HCT116 (cell line): ENCODE measurements at regions not wholly inside any gene's neighbourhood (a gene's known extent, or its start where the extent isn't known, plus 50 kb on each side); places are given as distances from the start of the nearest gene placed in this dataset.

Experiments used
- ATAC-seq: fragments of 200-7000 bp; cut with Tn5 transposase; 2 replicates; pipeline ENCODE4 v1.9.1; 2020; ENCODE audit warnings: mild to moderate bottlenecking, moderate library complexity
- BruUV-seq: library from RNA; stranded (reverse); fragments of 400-500 nt; replicated peaks from 2 replicates; lab custom pipeline; 2021; lab: Mats Ljungman, UMichigan
- CTCF ChIA-PET: fragments of 300-600 bp; sonication (Branson Sonifier 250); formaldehyde crosslinking; loops from one replicate; lab custom pipeline; 2021; ENCODE audit warnings: antibody characterized with exemption; lab: Charles Lee
- POLR2A ChIA-PET: fragments of 300-600, 350-600 bp; sonication (Branson Sonifier 250); formaldehyde crosslinking; loops from one replicate; lab custom pipeline; 2021; ENCODE audit warnings: antibody characterized with exemption; lab: Charles Lee
- RAD21 ChIA-PET, 2 experiments: fragments of 300-600 bp; sonication (Branson Sonifier 250); formaldehyde crosslinking; loops; one replicate each; lab custom pipeline; 2023; ENCODE audit warnings: low total read pairs in 2 of 2; ENCODE audit not compliant: uncharacterized antibody in 2 of 2, unreplicated experiment in 2 of 2, low non-redundant PET in 1 of 2; lab: Charles Lee
- DNase-seq: peaks from one replicate; pipeline ENCODE4 v3.0.0-alpha.2; 2010; ENCODE audit warnings: low read depth, low spot score
- H2AFZ ChIP-seq: fragments of 200-600 bp; shearing (Covaris generic), sonication (generic); 2 replicates; pipeline ENCODE4 v1.6.1; 2017; ENCODE audit warnings: low read depth, mixed run types, mixed read lengths, antibody characterized with exemption, low read length; ENCODE audit not compliant: poor library complexity, severe bottlenecking
- H3K27ac ChIP-seq: 2 replicates; pipeline ENCODE4 v1.5.1; 2012; ENCODE audit warnings: low read depth, low read length
- H3K27me3 ChIP-seq: fragments of 200-600 bp; sonication (generic); 2 replicates; pipeline ENCODE4 v1.6.1; 2016; ENCODE audit warnings: mixed run types, low read length, mixed read lengths; ENCODE audit not compliant: insufficient read depth
- H3K36me3 ChIP-seq, 2 experiments: fragments of 200-500 bp in 1 of 2; fragments of 200-600 bp in 1 of 2; sonication (Bioruptor generic) in 1 of 2; sonication (generic) in 1 of 2; 2 replicates each; pipeline versions ENCODE4 v1.5.1 to v1.6.1; 2014 to 2016; ENCODE audit warnings: low read length in 2 of 2, inconsistent platforms in 1 of 2, mixed read lengths in 1 of 2, mixed run types in 1 of 2; ENCODE audit not compliant: insufficient read depth in 2 of 2, control insufficient read depth in 1 of 2
- H3K4me1 ChIP-seq, 2 experiments: fragments of 200-600 bp in 1 of 2; sonication (generic) in 1 of 2; 2 replicates each; pipeline versions ENCODE4 v1.5.1 to v1.6.1; 2012 to 2017; ENCODE audit warnings: low read length in 2 of 2, inconsistent platforms in 1 of 2, mild to moderate bottlenecking in 1 of 2, mixed read lengths in 1 of 2, mixed run types in 1 of 2, moderate library complexity in 1 of 2; ENCODE audit not compliant: insufficient read depth in 2 of 2, control insufficient read depth in 1 of 2
- H3K4me2 ChIP-seq: fragments of 200-600 bp; sonication (generic); 2 replicates; pipeline ENCODE4 v1.6.1; 2017; ENCODE audit warnings: mixed run types, low read length, mixed read lengths
- H3K4me3 ChIP-seq, 2 experiments: fragments of 200-600 bp in 1 of 2; sonication (generic) in 1 of 2; replicated peaks in 1 of 2; 2 replicates each; pipeline ENCODE4 v1.5.1; 2011 to 2016; ENCODE audit warnings: low read length in 2 of 2, control low read depth in 1 of 2, low read depth in 1 of 2, mild to moderate bottlenecking in 1 of 2, mixed read lengths in 1 of 2, mixed run types in 1 of 2
- H3K79me2 ChIP-seq: fragments of 200-600 bp; sonication (generic); 2 replicates; pipeline ENCODE4 v1.6.1; 2017; ENCODE audit warnings: mild to moderate bottlenecking, mixed run types, low read length, moderate library complexity, mixed read lengths; ENCODE audit not compliant: insufficient read depth
- H3K9ac ChIP-seq: fragments of 200-600 bp; sonication (generic); 2 replicates; pipeline ENCODE4 v1.6.1; 2016; ENCODE audit warnings: low read length, mixed read lengths
- H3K9me2 ChIP-seq: fragments of 200-600 bp; sonication (generic), shearing (Covaris generic); 2 replicates; pipeline ENCODE4 v1.6.1; 2017; ENCODE audit warnings: mixed run types, mild to moderate bottlenecking, moderate library complexity; ENCODE audit not compliant: insufficient read depth
- H3K9me3 ChIP-seq, 2 experiments: fragments of 200-500 bp in 1 of 2; fragments of 200-600 bp in 1 of 2; sonication (Bioruptor generic) in 1 of 2; sonication (generic) in 1 of 2; 2 replicates each; pipeline ENCODE4 v1.6.1; 2014 to 2017; ENCODE audit warnings: low read length in 2 of 2, mixed read lengths in 2 of 2, inconsistent platforms in 1 of 2, low read depth in 1 of 2, mild to moderate bottlenecking in 1 of 2, mixed run types in 1 of 2, moderate library complexity in 1 of 2; ENCODE audit not compliant: control insufficient read depth in 1 of 2, insufficient read depth in 1 of 2
- H4K20me1 ChIP-seq: fragments of 200-600 bp; sonication (generic), shearing (Covaris generic); 2 replicates; pipeline ENCODE4 v1.6.1; 2017; ENCODE audit warnings: mixed run types, mild to moderate bottlenecking, moderate library complexity; ENCODE audit not compliant: insufficient read depth
- ATF3 ChIP-seq: IDR thresholded peaks from 2 replicates; pipeline ENCODE4 v1.6.1; 2012
- CBX3 ChIP-seq: IDR thresholded peaks from 2 replicates; pipeline ENCODE4 v1.6.1; 2012; ENCODE audit warnings: low read depth
- CEBPB ChIP-seq: IDR thresholded peaks from 2 replicates; pipeline ENCODE4 v1.6.1; 2012; ENCODE audit warnings: low read depth
- ELF1 ChIP-seq: IDR thresholded peaks from 2 replicates; pipeline ENCODE4 v1.6.1; 2012; ENCODE audit warnings: low read depth, borderline replicate concordance
- EZH2 ChIP-seq: fragments of 200-600 bp; sonication (generic); IDR thresholded peaks from 2 replicates; pipeline ENCODE4 v1.6.1; 2017; ENCODE audit warnings: antibody characterized with exemption, mixed run types
- EZH2phosphoT487 ChIP-seq: fragments of 200-600 bp; IDR thresholded peaks from 2 replicates; pipeline ENCODE4 v1.6.1; 2018; ENCODE audit warnings: antibody characterized with exemption, borderline replicate concordance
- JUND ChIP-seq: IDR thresholded peaks from 2 replicates; pipeline ENCODE4 v1.6.1; 2012
- MAX ChIP-seq: IDR thresholded peaks from 2 replicates; pipeline ENCODE4 v1.6.1; 2012
- POLR2A ChIP-seq: IDR thresholded peaks from 2 replicates; pipeline ENCODE4 v1.7.0; 2011; ENCODE audit warnings: borderline replicate concordance; ENCODE audit not compliant: insufficient read depth, insufficient read length; ENCODE audit errors: extremely low read depth
- POLR2AphosphoS5 ChIP-seq: IDR thresholded peaks from 2 replicates; pipeline ENCODE4 v1.6.1; 2011; ENCODE audit warnings: mild to moderate bottlenecking, low read depth, low read length, moderate library complexity
- RAD21 ChIP-seq: IDR thresholded peaks from 2 replicates; pipeline ENCODE4 v1.6.1; 2012; ENCODE audit warnings: low read depth, mild to moderate bottlenecking
- REST ChIP-seq: IDR thresholded peaks from 2 replicates; pipeline ENCODE4 v1.6.1; 2012; ENCODE audit warnings: low read depth
- SIN3A ChIP-seq: IDR thresholded peaks from 2 replicates; pipeline ENCODE4 v1.6.1; 2012; ENCODE audit warnings: low read depth
- SP1 ChIP-seq: IDR thresholded peaks from 2 replicates; pipeline ENCODE4 v1.6.1; 2012; ENCODE audit warnings: low read depth
- SRF ChIP-seq: IDR thresholded peaks from 2 replicates; pipeline ENCODE4 v1.6.1; 2012; ENCODE audit warnings: low read depth
- TCF7L2 ChIP-seq: IDR thresholded peaks from 2 replicates; pipeline ENCODE4 v1.7.0; 2011; ENCODE audit warnings: borderline replicate concordance, inconsistent platforms; ENCODE audit not compliant: insufficient read depth, insufficient read length; ENCODE audit errors: extremely low read depth
- YY1 ChIP-seq: IDR thresholded peaks from 2 replicates; pipeline ENCODE4 v1.6.1; 2011; ENCODE audit warnings: low read length, low read depth, moderate library complexity, mild to moderate bottlenecking; ENCODE audit not compliant: insufficient replicate concordance; ENCODE audit errors: extremely low read depth
- ZBTB33 ChIP-seq: IDR thresholded peaks from 2 replicates; pipeline ENCODE4 v1.6.1; 2011; ENCODE audit warnings: mild to moderate bottlenecking, low read length, moderate library complexity; ENCODE audit not compliant: insufficient replicate concordance; ENCODE audit errors: extremely low read depth
- ZFX ChIP-seq: fragments of 450-650 bp; IDR thresholded peaks from 2 replicates; pipeline ENCODE4 v1.6.1; 2017
- ZNF274 ChIP-seq: fragments of 200-500 bp; sonication (Bioruptor generic); IDR thresholded peaks from 2 replicates; pipeline ENCODE4 v1.6.1; 2014; ENCODE audit warnings: mild to moderate bottlenecking, low read depth, low read length, inconsistent platforms
- intact Hi-C: fragments of 100-400 bp; cut with micrococcal nuclease; formaldehyde crosslinking; loops from 2 replicates; pipeline ENCODE4 v1.10.0; 2022

- TF ChIP-seq SRF (no peak), TCF7L2 (no peak), SIN3A (no peak), YY1 (no peak), ATF3 (no peak), ZFX (no peak), POLR2AphosphoS5 (no peak)
These were observed 1031.1 kb downstream of the SORCS1 start (continued) for GRCh38 chr10:106133451-106133850.

- Histone ChIP-seq H4K20me1 (no peaks in the 10 kb centered on the region), H2AFZ (no peak overlapping the region), H3K9ac (no peak overlapping the region), H3K36me3 (no peaks in the 10 kb centered on the region), H3K4me3 (no peak overlapping the region), H3K79me2 (no peaks in the 10 kb centered on the region), H3K27ac (no peak overlapping the region), H3K27me3 (no peaks in the 10 kb centered on the region)
- no TSS peak for BruUV-seq
- RAD21 ChIA-PET, result no interaction called here
- POLR2A ChIA-PET, result no interaction called here
- no peak for TF ChIP-seq POLR2A
- no peak for TF ChIP-seq EZH2
- no peak for TF ChIP-seq MAX
- no peak for TF ChIP-seq EZH2phosphoT487
- TF ChIP-seq TCF7L2, result no peak
- TF ChIP-seq ATF3, result no peak
- TF ChIP-seq RAD21, result no peak
- no peak for TF ChIP-seq ZNF274
- TF ChIP-seq REST, result no peak
- no peak for TF ChIP-seq ELF1
- no peak for TF ChIP-seq ZFX
- no peak for TF ChIP-seq YY1
- no peak for TF ChIP-seq CBX3
- TF ChIP-seq SP1, result no peak
- TF ChIP-seq SRF, result no peak
- no peak for TF ChIP-seq ZBTB33
- no peak for TF ChIP-seq CEBPB
- no peak for TF ChIP-seq POLR2AphosphoS5
- TF ChIP-seq SIN3A, result no peak
- TF ChIP-seq JUND, result no peak
- TF ChIP-seq, all 23 proteins: peak for 0
- intact Hi-C loops, result no loop called here
- ATAC-seq (no peak), DNase-seq (no peak)
- H3K9me3 ChIP-seq, result peaks cover 30 to 42% of the 10 kb centered on the region in 2 experiments
- H3K4me1 ChIP-seq, result no peaks in the 10 kb centered on the region
- CTCF ChIA-PET, result no interaction called here
- H3K4me2 ChIP-seq, result no peak overlapping the region
- no peaks in the 10 kb centered on the region for H3K9me2 ChIP-seq
These were observed 1031.5 kb downstream of the SORCS1 start for GRCh38 chr10:106132956-106133355.
